ENCODE measurements at regions not wholly inside any gene's neighbourhood (a gene's known extent, or its start where the extent isn't known, plus 50 kb on each side); places are given as distances from the start of the nearest gene placed in this dataset.

- H4K20me1 ChIP-seq (ENCODE audit: insufficient read depth), result no peaks in the 10 kb centered on the region
- no peak overlapping the region for H3K27ac ChIP-seq (ENCODE audit: low read depth, low read length)
- no peaks in the 10 kb centered on the region for H3K79me2 ChIP-seq (ENCODE audit: insufficient read depth, low read length)
- ChIA-PET CTCF (no interaction called here), POLR2A (no interaction called here), RAD21 (ENCODE audit: low non-redundant PET in 1 of 2, low total read pairs in 2 of 2, uncharacterized antibody in 2 of 2, unreplicated experiment in 2 of 2) (no interaction called here)
- no peaks in the 10 kb centered on the region for H3K4me1 ChIP-seq (ENCODE audit: control insufficient read depth in 1 of 2, insufficient read depth in 2 of 2, low read length in 2 of 2)
- H3K4me2 ChIP-seq (ENCODE audit: low read length), result no peak overlapping the region
- ATAC-seq, result no peak
- no peaks in the 10 kb centered on the region for H3K9me2 ChIP-seq (ENCODE audit: insufficient read depth)
- no peaks in the 10 kb centered on the region for H3K27me3 ChIP-seq (ENCODE audit: insufficient read depth, low read length)
- intact Hi-C loops (cut with micrococcal nuclease), result no loop called here
- no peak overlapping the region for H3K9ac ChIP-seq (ENCODE audit: low read length)
- no TSS peak for BruUV-seq (replicated peaks)
- H3K4me3 ChIP-seq (replicated peaks in 1 of 2; ENCODE audit: low read depth in 1 of 2, low read length in 2 of 2), result no peak overlapping the region
- H3K9me3 ChIP-seq (ENCODE audit: control insufficient read depth in 1 of 2, insufficient read depth in 1 of 2, low read depth in 1 of 2, low read length in 2 of 2), result peaks cover 0 to 7% of the 10 kb centered on the region in 2 experiments; a peak in 2 of 4 replicates
- H3K36me3 ChIP-seq (ENCODE audit: control insufficient read depth in 1 of 2, insufficient read depth in 2 of 2, low read length in 2 of 2), result no peaks in the 10 kb centered on the region
- no peak for DNase-seq (ENCODE audit: low read depth, low spot score)
- TF ChIP-seq MAX (IDR thresholded peaks at IDR 0.05), result no peak
- no peak for TF ChIP-seq POLR2A (IDR thresholded peaks at IDR 0.05; ENCODE audit: borderline replicate concordance, extremely low read depth, insufficient read depth, insufficient read length)
- TF ChIP-seq ZNF274 (IDR thresholded peaks at IDR 0.05; ENCODE audit: low read depth, low read length), result no peak
- TF ChIP-seq RAD21 (IDR thresholded peaks at IDR 0.05; ENCODE audit: low read depth), result no peak
- TF ChIP-seq CEBPB (IDR thresholded peaks at IDR 0.05; ENCODE audit: low read depth), result no peak
- no peak for TF ChIP-seq EZH2 (IDR thresholded peaks at IDR 0.05)
- TF ChIP-seq ZBTB33 (IDR thresholded peaks at IDR 0.05; ENCODE audit: extremely low read depth, insufficient replicate concordance, low read length), result no peak
- no peak for TF ChIP-seq CTCF (IDR thresholded peaks at IDR 0.05 in 2 of 3, conservative IDR thresholded peaks at IDR 0.05 in 1 of 3; ENCODE audit: borderline replicate concordance in 1 of 3, insufficient read depth in 1 of 3, low read depth in 2 of 3, low read length in 2 of 3)
- no peak for TF ChIP-seq EZH2phosphoT487 (IDR thresholded peaks at IDR 0.05; ENCODE audit: borderline replicate concordance)
- no peak for TF ChIP-seq REST (IDR thresholded peaks at IDR 0.05; ENCODE audit: low read depth)
- TF ChIP-seq YY1 (IDR thresholded peaks at IDR 0.05; ENCODE audit: extremely low read depth, insufficient replicate concordance, low read depth, low read length), result no peak
- no peak for TF ChIP-seq ATF3 (IDR thresholded peaks at IDR 0.05)
- TF ChIP-seq SRF (IDR thresholded peaks at IDR 0.05; ENCODE audit: low read depth), result no peak
- TF ChIP-seq TCF7L2 (IDR thresholded peaks at IDR 0.05; ENCODE audit: borderline replicate concordance, extremely low read depth, insufficient read depth, insufficient read length), result no peak
- TF ChIP-seq CBX3 (IDR thresholded peaks at IDR 0.05; ENCODE audit: low read depth), result no peak
- no peak for TF ChIP-seq SP1 (IDR thresholded peaks at IDR 0.05; ENCODE audit: low read depth)
- H2AFZ ChIP-seq (ENCODE audit: low read depth, low read length, poor library complexity, severe bottlenecking), result no peak overlapping the region
Measured at GRCh38 chr5:82591021-82591515, 312.9 kb upstream of the RPS23 start.
